Loucy (cell line): ENCODE measurements at regions not wholly inside any gene's neighbourhood (a gene's known extent, or its start where the extent isn't known, plus 50 kb on each side); places are given as distances from the start of the nearest gene placed in this dataset.

Experiments
- H2AFZ ChIP-seq: fragments of 200-600 bp; sonication (generic); 2 replicates; pipeline ENCODE4 v1.6.0; 2016; ENCODE audit warnings: antibody characterized with exemption, mild to moderate bottlenecking, low read length, moderate library complexity
- H3F3A ChIP-seq: fragments of 200-600 bp; 2 replicates; pipeline ENCODE4 v1.6.0; 2016; ENCODE audit warnings: antibody characterized with exemption, low read depth, mild to moderate bottlenecking
- H3K27me3 ChIP-seq: fragments of 200-600 bp; sonication (generic); 2 replicates; pipeline ENCODE4 v1.6.1; 2014; ENCODE audit warnings: low read length, mild to moderate bottlenecking; ENCODE audit not compliant: insufficient read depth, poor library complexity, severe bottlenecking
- H3K36me3 ChIP-seq: fragments of 200-600 bp; sonication (generic); 2 replicates; pipeline ENCODE4 v1.6.1; 2016; ENCODE audit warnings: low read length; ENCODE audit not compliant: insufficient read depth
- H3K4me1 ChIP-seq: fragments of 200-600 bp; sonication (generic); 2 replicates; pipeline ENCODE4 v1.5.1; 2014; ENCODE audit warnings: low read length, mild to moderate bottlenecking; ENCODE audit not compliant: insufficient read depth, poor library complexity, severe bottlenecking
- H3K4me2 ChIP-seq: fragments of 200-600 bp; sonication (generic); 2 replicates; pipeline ENCODE4 v1.6.0; 2014; ENCODE audit warnings: antibody characterized with exemption, low read length, low read depth, mild to moderate bottlenecking; ENCODE audit not compliant: poor library complexity, severe bottlenecking
- H3K4me3 ChIP-seq: fragments of 200-600 bp; sonication (generic); 2 replicates; pipeline ENCODE4 v1.5.1; 2014; ENCODE audit warnings: low read length, mild to moderate bottlenecking, mixed read lengths; ENCODE audit not compliant: poor library complexity, severe bottlenecking
- H3K79me2 ChIP-seq: fragments of 200-600 bp; sonication (generic); 2 replicates; pipeline ENCODE4 v1.6.1; 2014; ENCODE audit warnings: low read length; ENCODE audit not compliant: insufficient read depth
- H3K9ac ChIP-seq: fragments of 200-600 bp; sonication (generic); 2 replicates; pipeline ENCODE4 v1.6.0; 2014; ENCODE audit warnings: mild to moderate bottlenecking, low read depth, low read length, moderate library complexity; ENCODE audit not compliant: poor library complexity, severe bottlenecking
- H3K9me2 ChIP-seq: fragments of 200-600 bp; sonication (generic); replicated peaks from 2 replicates; pipeline ENCODE4 v1.6.1; 2016; ENCODE audit warnings: low read depth, low read length, mixed read lengths
- H3K9me3 ChIP-seq: fragments of 200-600 bp; sonication (generic); 2 replicates; pipeline ENCODE4 v1.6.1; 2014; ENCODE audit warnings: mild to moderate bottlenecking, antibody characterized with exemption, low read length, low read depth; ENCODE audit not compliant: insufficient read depth
- H4K20me1 ChIP-seq: fragments of 200-600 bp; sonication (generic); 2 replicates; pipeline ENCODE4 v1.6.0; 2014; ENCODE audit warnings: antibody characterized with exemption, low read length, mild to moderate bottlenecking; ENCODE audit not compliant: insufficient read depth, poor library complexity, severe bottlenecking
- EZH2phosphoT487 ChIP-seq: fragments of 200-600 bp; IDR thresholded peaks from 2 replicates; pipeline ENCODE4 v1.6.1; 2018; ENCODE audit warnings: antibody characterized with exemption, mild to moderate bottlenecking, moderate library complexity, borderline replicate concordance
- TF ChIP-seq, protein P1 (sequence below): fragments of 200-600 bp; sonication (generic); conservative IDR thresholded peaks from 2 replicates; pipeline ENCODE4 v1.5.1; 2014; ENCODE audit warnings: mild to moderate bottlenecking, antibody characterized with exemption, low read length

DNA sequence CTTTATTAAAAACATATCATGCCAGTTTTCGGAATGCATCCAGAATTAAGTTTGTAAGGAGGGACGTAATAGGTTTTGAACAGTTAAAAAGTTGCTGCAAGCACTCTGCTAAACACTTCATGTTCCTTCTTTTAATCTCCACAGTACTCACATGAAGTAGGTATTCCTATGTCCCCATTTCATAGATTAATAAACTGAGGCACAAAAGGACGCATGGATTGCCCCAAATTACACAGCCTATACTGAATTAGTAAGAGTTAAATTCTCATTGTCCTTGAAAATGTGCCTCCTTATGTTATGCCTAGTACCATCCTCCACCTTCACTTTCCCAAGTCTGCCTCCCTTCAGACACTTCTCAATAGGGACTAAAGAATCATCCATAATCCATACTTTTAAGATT is 358.9 kb upstream of the ATP5MC3 start:
- H2AFZ ChIP-seq: no peak overlapping the region
- no peaks in the 10 kb centered on the region for H3F3A ChIP-seq
- H3K9ac ChIP-seq: no peak overlapping the region
- H3K4me3 ChIP-seq: no peak overlapping the region
- no peak for TF ChIP-seq EZH2phosphoT487
- TF ChIP-seq, protein P1, sequence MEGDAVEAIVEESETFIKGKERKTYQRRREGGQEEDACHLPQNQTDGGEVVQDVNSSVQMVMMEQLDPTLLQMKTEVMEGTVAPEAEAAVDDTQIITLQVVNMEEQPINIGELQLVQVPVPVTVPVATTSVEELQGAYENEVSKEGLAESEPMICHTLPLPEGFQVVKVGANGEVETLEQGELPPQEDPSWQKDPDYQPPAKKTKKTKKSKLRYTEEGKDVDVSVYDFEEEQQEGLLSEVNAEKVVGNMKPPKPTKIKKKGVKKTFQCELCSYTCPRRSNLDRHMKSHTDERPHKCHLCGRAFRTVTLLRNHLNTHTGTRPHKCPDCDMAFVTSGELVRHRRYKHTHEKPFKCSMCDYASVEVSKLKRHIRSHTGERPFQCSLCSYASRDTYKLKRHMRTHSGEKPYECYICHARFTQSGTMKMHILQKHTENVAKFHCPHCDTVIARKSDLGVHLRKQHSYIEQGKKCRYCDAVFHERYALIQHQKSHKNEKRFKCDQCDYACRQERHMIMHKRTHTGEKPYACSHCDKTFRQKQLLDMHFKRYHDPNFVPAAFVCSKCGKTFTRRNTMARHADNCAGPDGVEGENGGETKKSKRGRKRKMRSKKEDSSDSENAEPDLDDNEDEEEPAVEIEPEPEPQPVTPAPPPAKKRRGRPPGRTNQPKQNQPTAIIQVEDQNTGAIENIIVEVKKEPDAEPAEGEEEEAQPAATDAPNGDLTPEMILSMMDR: no peak
- no peaks in the 10 kb centered on the region for H3K9me2 ChIP-seq
- H3K36me3 ChIP-seq: no peaks in the 10 kb centered on the region
- no peaks in the 10 kb centered on the region for H3K79me2 ChIP-seq
- no peaks in the 10 kb centered on the region for H3K27me3 ChIP-seq
- H3K4me2 ChIP-seq: no peak overlapping the region
- peaks cover 6% of the 10 kb centered on the region for H3K4me1 ChIP-seq
- no peaks in the 10 kb centered on the region for H4K20me1 ChIP-seq
- no peaks in the 10 kb centered on the region for H3K9me3 ChIP-seq

GRCh38 chr2:175539122-175539521 is 357.6 kb upstream of the ATP5MC3 start:
- Histone ChIP-seq H3K36me3 (no peaks in the 10 kb centered on the region), H3K4me2 (no peak overlapping the region), H3K4me3 (no peak overlapping the region), H3K79me2 (no peaks in the 10 kb centered on the region), H4K20me1 (no peaks in the 10 kb centered on the region), H3F3A (no peaks in the 10 kb centered on the region), H3K27me3 (no peaks in the 10 kb centered on the region), H3K9me2 (no peaks in the 10 kb centered on the region), H2AFZ (no peak overlapping the region), H3K9me3 (no peaks in the 10 kb centered on the region), H3K9ac (no peak overlapping the region), H3K4me1 (peaks cover 6% of the 10 kb centered on the region)
- TF ChIP-seq, protein P1: no peak
- no peak for TF ChIP-seq EZH2phosphoT487

- TF ChIP-seq EZH2phosphoT487: no peak
- TF ChIP-seq, protein P1: no peak; the same call in 1 of the 2 replicates
- Histone ChIP-seq H3K9me3 (no peaks in the 10 kb centered on the region), H4K20me1 (no peaks in the 10 kb centered on the region), H3K36me3 (no peaks in the 10 kb centered on the region), H3K9me2 (no peaks in the 10 kb centered on the region), H3K27me3 (no peaks in the 10 kb centered on the region), H3K4me2 (no peak overlapping the region), H2AFZ (no peak overlapping the region), H3K4me3 (no peak overlapping the region), H3K4me1 (peaks cover 10% of the 10 kb centered on the region), H3F3A (no peaks in the 10 kb centered on the region), H3K79me2 (no peaks in the 10 kb centered on the region), H3K9ac (no peak overlapping the region)
These were observed 354.5 kb upstream of the ATP5MC3 start for GRCh38 chr2:175536059-175536458.
